ENCODE measurements at regions not wholly inside any gene's neighbourhood (a gene's known extent, or its start where the extent isn't known, plus 50 kb on each side); places are given as distances from the start of the nearest gene placed in this dataset.

GRCh38 chr9:16175461-16175860, 622.6 kb downstream of the CCDC171 start:
- Histone ChIP-seq H2AFZ (ENCODE audit: low read depth, low read length, poor library complexity, severe bottlenecking) (no peak overlapping the region), H3K36me3 (ENCODE audit: control insufficient read depth in 1 of 2, insufficient read depth in 2 of 2, low read length in 2 of 2) (no peaks in the 10 kb centered on the region), H3K27me3 (ENCODE audit: insufficient read depth, low read length) (no peaks in the 10 kb centered on the region), H3K4me3 (replicated peaks in 1 of 2; ENCODE audit: low read depth in 1 of 2, low read length in 2 of 2) (no peak overlapping the region), H3K4me2 (ENCODE audit: low read length) (no peak overlapping the region), H3K9me2 (ENCODE audit: insufficient read depth) (no peaks in the 10 kb centered on the region), H3K79me2 (ENCODE audit: insufficient read depth, low read length) (no peaks in the 10 kb centered on the region), H3K4me1 (ENCODE audit: control insufficient read depth in 1 of 2, insufficient read depth in 2 of 2, low read length in 2 of 2) (no peaks in the 10 kb centered on the region), H3K27ac (ENCODE audit: low read depth, low read length) (no peak overlapping the region), H4K20me1 (ENCODE audit: insufficient read depth) (no peaks in the 10 kb centered on the region), H3K9ac (ENCODE audit: low read length) (no peak overlapping the region), H3K9me3 (ENCODE audit: control insufficient read depth in 1 of 2, insufficient read depth in 1 of 2, low read depth in 1 of 2, low read length in 2 of 2) (no peaks in the 10 kb centered on the region)
- intact Hi-C loops (cut with micrococcal nuclease): no loop called here
- CTCF ChIA-PET: no interaction called here
- no peak for DNase-seq (ENCODE audit: low read depth, low spot score)
- no peak for ATAC-seq
- RAD21 ChIA-PET (ENCODE audit: low non-redundant PET in 1 of 2, low total read pairs in 2 of 2, uncharacterized antibody in 2 of 2, unreplicated experiment in 2 of 2): no interaction called here
- no TSS peak for BruUV-seq (replicated peaks)
- POLR2A ChIA-PET: no interaction called here
- TF ChIP-seq JUND (IDR thresholded peaks at IDR 0.05) (no peak), EZH2phosphoT487 (IDR thresholded peaks at IDR 0.05; ENCODE audit: borderline replicate concordance) (no peak), REST (IDR thresholded peaks at IDR 0.05; ENCODE audit: low read depth) (no peak)

- no peaks in the 10 kb centered on the region for H3K27me3 ChIP-seq (ENCODE audit: insufficient read depth, low read length)
- ChIA-PET CTCF (no interaction called here), POLR2A (no interaction called here), RAD21 (ENCODE audit: low non-redundant PET in 1 of 2, low total read pairs in 2 of 2, uncharacterized antibody in 2 of 2, unreplicated experiment in 2 of 2) (no interaction called here)
- no peaks in the 10 kb centered on the region for H3K4me1 ChIP-seq (ENCODE audit: control insufficient read depth in 1 of 2, insufficient read depth in 2 of 2, low read length in 2 of 2)
- H2AFZ ChIP-seq (ENCODE audit: low read depth, low read length, poor library complexity, severe bottlenecking): no peak overlapping the region
- no peak overlapping the region for H3K9ac ChIP-seq (ENCODE audit: low read length)
- ATAC-seq (no peak), DNase-seq (ENCODE audit: low read depth, low spot score) (no peak)
- H3K4me3 ChIP-seq (replicated peaks in 1 of 2; ENCODE audit: low read depth in 1 of 2, low read length in 2 of 2): no peak overlapping the region
- no peaks in the 10 kb centered on the region for H3K9me3 ChIP-seq (ENCODE audit: control insufficient read depth in 1 of 2, insufficient read depth in 1 of 2, low read depth in 1 of 2, low read length in 2 of 2)
- BruUV-seq (replicated peaks): no TSS peak
- no peak overlapping the region for H3K4me2 ChIP-seq (ENCODE audit: low read length)
- no peak overlapping the region for H3K27ac ChIP-seq (ENCODE audit: low read depth, low read length)
- no peaks in the 10 kb centered on the region for H4K20me1 ChIP-seq (ENCODE audit: insufficient read depth)
- H3K9me2 ChIP-seq (ENCODE audit: insufficient read depth): no peaks in the 10 kb centered on the region
- H3K79me2 ChIP-seq (ENCODE audit: insufficient read depth, low read length): no peaks in the 10 kb centered on the region
- H3K36me3 ChIP-seq (ENCODE audit: control insufficient read depth in 1 of 2, insufficient read depth in 2 of 2, low read length in 2 of 2): no peaks in the 10 kb centered on the region
- intact Hi-C loops (cut with micrococcal nuclease): no loop called here
- TF ChIP-seq YY1 (IDR thresholded peaks at IDR 0.05; ENCODE audit: extremely low read depth, insufficient replicate concordance, low read depth, low read length) (no peak), CEBPB (IDR thresholded peaks at IDR 0.05; ENCODE audit: low read depth) (no peak), EZH2 (IDR thresholded peaks at IDR 0.05) (no peak), ZNF274 (IDR thresholded peaks at IDR 0.05; ENCODE audit: low read depth, low read length) (no peak), CBX3 (IDR thresholded peaks at IDR 0.05; ENCODE audit: low read depth) (no peak)
These were observed 625.5 kb downstream of the CCDC171 start for GRCh38 chr9:16178294-16178693.
